ENCODE measurements at regions not wholly inside any gene's neighbourhood (a gene's known extent, or its start where the extent isn't known, plus 50 kb on each side); places are given as distances from the start of the nearest gene placed in this dataset.

- DNase-seq: no peak
Observed at GRCh38 chr3:14338898-14339458, 63.4 kb upstream of the SLC6A6 start.

GRCh38 chr3:14340960-14341708 lies 61.3 kb upstream of the SLC6A6 start:
- DNase-seq: no peak

GRCh38 chr3:14343338-14344112 lies 58.9 kb upstream of the SLC6A6 start:
- no peak for DNase-seq

GRCh38 chr3:14344351-14344750 lies 58.1 kb upstream of the SLC6A6 start:
- no peak for DNase-seq

GRCh38 chr3:14345496-14346150 lies 56.8 kb upstream of the SLC6A6 start:
- DNase-seq: peak; percentile 43

GRCh38 chr3:14346191-14346590 lies 56.2 kb upstream of the SLC6A6 start:
- DNase-seq: no peak

- DNase-seq: no peak
Observed at GRCh38 chr3:14346642-14347041, 55.8 kb upstream of the SLC6A6 start.

- no peak for DNase-seq
Observed at GRCh38 chr3:14347110-14347509, 55.3 kb upstream of the SLC6A6 start.

- no peak for DNase-seq
Observed at GRCh38 chr3:14351617-14352001, 50.8 kb upstream of the SLC6A6 start.

GRCh38 chr3:14352002-14352627 lies 50.3 kb upstream of the SLC6A6 start:
- no peak for DNase-seq

Data from amniotic stem cell (primary cell).